IPS-11a (cell line): ENCODE measurements at regions not wholly inside any gene's neighbourhood (a gene's known extent, or its start where the extent isn't known, plus 50 kb on each side); places are given as distances from the start of the nearest gene placed in this dataset.

ENCODE experiments used
- H3K4me3 ChIP-seq: one replicate; pipeline ENCODE4 v1.5.1; 2013; ENCODE audit warnings: low read depth, low read length, control low read depth

DNA sequence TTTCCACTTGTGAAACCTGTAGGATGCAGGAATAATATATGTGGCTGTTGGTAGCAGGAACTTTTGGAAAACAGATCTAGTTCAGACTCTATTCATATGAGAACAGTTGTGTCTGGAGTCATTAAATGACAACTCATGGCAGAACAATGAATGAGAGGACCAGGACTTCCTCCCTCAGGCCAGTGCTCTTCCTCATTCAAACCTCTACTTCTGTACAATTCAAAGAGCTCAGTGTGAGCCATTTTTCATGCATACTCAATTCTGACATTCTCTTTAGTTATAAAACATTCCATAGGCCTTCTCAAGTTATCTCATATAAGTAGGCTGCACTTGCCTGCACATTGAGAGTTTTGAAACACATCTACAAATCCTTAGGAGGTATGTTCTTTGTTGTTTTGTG, 1526.6 kb upstream of the FLRT2 start:
- H3K4me3 ChIP-seq = no peak overlapping the region

- H3K4me3 ChIP-seq = no peak overlapping the region
These were observed 1523.2 kb upstream of the FLRT2 start for GRCh38 chr14:84006643-84007155.

DNA sequence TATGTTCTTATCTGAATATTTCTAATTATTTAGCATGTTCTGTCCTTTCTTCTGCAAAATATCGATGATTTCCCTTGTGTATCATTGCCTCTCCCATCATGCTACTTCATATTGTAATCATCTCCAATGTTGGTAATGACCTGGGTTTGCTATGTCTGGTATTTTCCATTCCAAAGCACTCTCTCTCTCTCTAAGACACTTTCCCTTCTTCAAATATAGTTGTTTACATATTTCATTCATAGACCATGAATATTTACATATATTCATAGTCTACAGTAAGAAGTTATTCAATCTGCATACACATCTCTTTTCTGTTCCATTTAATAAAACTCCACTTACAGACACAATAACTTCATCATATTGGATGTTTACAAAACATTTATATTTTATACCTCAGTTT, 1516.5 kb upstream of the FLRT2 start:
- H3K4me3 ChIP-seq = no peak overlapping the region

DNA sequence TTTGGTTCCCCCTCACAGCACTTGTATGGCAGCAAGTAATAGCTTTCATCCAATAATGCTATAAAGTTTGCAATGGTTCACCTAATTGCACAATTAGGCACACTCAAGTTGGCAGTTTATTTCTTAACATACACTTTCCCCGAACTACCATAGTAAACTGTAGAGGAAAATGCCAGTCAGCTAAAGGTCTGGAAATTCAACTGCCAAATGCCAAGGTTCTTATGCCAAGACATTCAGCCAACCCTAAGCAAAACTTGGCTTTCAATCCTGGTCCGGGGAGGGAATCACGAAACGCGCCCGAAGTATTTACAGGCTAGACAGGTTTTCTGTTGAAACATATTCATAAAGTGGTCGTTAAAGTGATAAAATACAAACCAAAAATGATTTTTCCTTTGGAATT, 1512.4 kb upstream of the FLRT2 start:
- no peak overlapping the region for H3K4me3 ChIP-seq

- no peak overlapping the region for H3K4me3 ChIP-seq
These were observed 1508.5 kb upstream of the FLRT2 start for GRCh38 chr14:84021433-84021832.

DNA sequence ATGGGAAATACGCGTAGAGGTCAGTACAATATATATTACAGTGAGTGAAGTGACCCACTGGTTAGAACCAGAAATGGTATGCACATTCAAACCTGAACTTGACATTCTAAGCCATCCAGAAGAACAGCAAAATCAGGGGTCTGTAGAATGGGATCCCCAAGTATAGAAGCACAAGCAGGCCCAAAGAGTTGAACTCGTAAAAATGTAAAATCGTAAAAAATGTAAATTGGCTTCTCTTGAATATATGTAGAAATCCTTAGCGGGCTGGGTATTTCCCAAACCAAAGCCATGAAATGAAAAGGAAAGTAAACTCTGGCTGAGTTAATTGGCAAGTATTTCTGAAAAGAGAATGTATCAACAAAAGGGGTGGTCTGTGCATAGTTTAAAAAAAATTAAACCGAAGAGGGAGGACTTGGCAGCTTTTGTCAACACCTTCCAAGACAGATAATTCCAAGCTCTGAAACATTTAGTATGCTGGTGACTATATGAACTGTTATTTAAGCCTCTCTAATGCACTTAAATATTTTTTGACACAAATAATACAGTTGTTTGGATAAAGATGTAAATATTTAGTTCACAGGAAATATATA, 1505.6 kb upstream of the FLRT2 start:
- no peak overlapping the region for H3K4me3 ChIP-seq

GRCh38 chr14:84025106-84026012, 1504.6 kb upstream of the FLRT2 start:
- no peak overlapping the region for H3K4me3 ChIP-seq

GRCh38 chr14:84027351-84027750, 1502.6 kb upstream of the FLRT2 start:
- no peak overlapping the region for H3K4me3 ChIP-seq

GRCh38 chr14:84028080-84028604, 1501.8 kb upstream of the FLRT2 start:
- H3K4me3 ChIP-seq = no peak overlapping the region

- no peak overlapping the region for H3K4me3 ChIP-seq
These were observed 1500.7 kb upstream of the FLRT2 start for GRCh38 chr14:84029246-84029645.

GRCh38 chr14:84029720-84030119, 1500.2 kb upstream of the FLRT2 start:
- no peak overlapping the region for H3K4me3 ChIP-seq

DNA sequence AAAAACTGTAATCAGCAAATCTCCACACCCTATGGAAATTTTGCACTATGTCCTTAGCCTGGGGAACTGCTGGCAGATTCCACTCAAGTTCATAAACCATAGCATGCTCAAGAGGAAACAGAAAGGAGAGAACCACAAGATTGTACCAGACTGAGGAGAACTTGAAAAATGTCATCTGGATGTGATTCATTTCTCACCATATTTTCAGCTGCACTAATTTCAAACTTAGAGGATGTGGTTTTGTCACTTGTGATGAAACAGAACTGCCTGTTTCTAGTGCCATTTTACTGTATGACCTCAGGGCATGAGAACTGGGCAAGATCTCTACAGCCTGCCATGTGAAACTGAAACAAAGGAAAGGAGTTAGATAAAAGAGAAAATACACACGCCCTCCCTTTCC, 1493.1 kb upstream of the FLRT2 start:
- H3K4me3 ChIP-seq = no peak overlapping the region

GRCh38 chr14:84037593-84037992, 1492.4 kb upstream of the FLRT2 start:
- no peak overlapping the region for H3K4me3 ChIP-seq

GRCh38 chr14:84040101-84040500, 1489.8 kb upstream of the FLRT2 start:
- no peak overlapping the region for H3K4me3 ChIP-seq

DNA sequence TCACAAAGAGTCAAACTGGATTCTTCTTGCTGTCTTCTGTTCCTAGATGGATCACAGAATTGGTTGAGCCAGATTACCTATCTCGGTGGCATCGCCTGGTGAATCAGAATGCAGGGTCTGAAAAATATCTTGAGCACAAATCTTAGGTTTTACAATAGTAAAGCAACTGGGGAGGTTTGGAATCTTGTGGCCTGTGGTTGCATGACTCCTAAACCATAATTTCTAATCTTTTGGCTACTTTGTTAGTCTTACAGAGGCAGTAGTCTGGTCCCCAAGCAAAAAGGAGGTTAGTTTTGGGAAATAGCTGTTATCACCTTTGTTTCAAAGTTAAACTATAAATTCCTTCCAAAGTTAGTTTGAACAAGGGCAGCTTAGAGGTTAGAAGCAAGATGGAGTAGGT, 1488.5 kb upstream of the FLRT2 start:
- no peak overlapping the region for H3K4me3 ChIP-seq

DNA sequence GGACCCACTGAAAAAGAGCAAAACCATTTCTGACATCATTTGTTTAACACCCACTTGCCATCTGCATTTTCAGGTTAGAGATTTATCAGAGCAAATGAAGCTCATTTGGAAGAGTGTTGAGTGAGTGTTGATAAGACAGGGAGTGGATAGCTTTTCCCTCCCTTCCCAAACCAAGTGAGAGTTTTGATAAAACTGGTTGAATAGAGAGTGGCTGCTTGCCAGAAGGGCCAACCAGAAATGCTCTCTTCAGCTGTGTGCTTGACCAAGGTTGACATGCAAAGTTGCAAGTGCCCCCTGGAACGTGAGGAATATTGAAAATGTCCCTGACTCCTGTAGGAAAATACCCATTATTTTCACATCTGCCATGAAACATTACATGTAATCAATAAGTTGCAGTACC, 1487.0 kb upstream of the FLRT2 start:
- no peak overlapping the region for H3K4me3 ChIP-seq

- no peak overlapping the region for H3K4me3 ChIP-seq
These were observed 1465.4 kb upstream of the FLRT2 start for GRCh38 chr14:84064316-84065125.

GRCh38 chr14:84065811-84066210, 1464.1 kb upstream of the FLRT2 start:
- no peak overlapping the region for H3K4me3 ChIP-seq

GRCh38 chr14:84068288-84068687, 1461.7 kb upstream of the FLRT2 start:
- H3K4me3 ChIP-seq = no peak overlapping the region

DNA sequence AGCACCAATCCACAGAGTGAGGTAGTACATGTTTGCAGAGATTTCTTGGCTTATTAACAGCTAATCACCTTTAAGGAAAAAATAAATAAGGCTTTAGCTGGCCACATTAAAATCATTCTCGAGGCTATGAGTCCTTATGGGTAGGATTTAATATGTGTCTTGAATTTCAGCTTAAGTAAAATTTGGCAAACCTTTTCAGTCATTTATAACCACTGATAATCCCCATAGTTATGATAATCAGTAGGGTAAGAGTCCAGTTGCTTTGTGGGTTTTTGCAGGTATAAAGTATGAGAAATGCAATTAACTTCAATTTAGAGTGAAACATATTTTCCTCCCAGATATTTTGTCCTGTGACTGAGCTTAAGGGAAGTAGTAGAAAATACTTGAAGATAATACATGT, 1458.9 kb upstream of the FLRT2 start:
- no peak overlapping the region for H3K4me3 ChIP-seq

- H3K4me3 ChIP-seq = no peak overlapping the region
These were observed 1455.3 kb upstream of the FLRT2 start for GRCh38 chr14:84074626-84075025.
